ENCODE measurements at regions not wholly inside any gene's neighbourhood (a gene's known extent, or its start where the extent isn't known, plus 50 kb on each side); places are given as distances from the start of the nearest gene placed in this dataset.

- Histone ChIP-seq H4K20me1 (ENCODE audit: insufficient read depth, low read length) (no peaks in the 10 kb centered on the region), H3K4me1 (ENCODE audit: insufficient read depth, low read length, poor library complexity, severe bottlenecking) (no peaks in the 10 kb centered on the region), H2AFZ (ENCODE audit: low read length) (no peak overlapping the region), H3K27ac (ENCODE audit: low read depth, low read length, poor library complexity, severe bottlenecking) (no peak overlapping the region), H3K36me3 (ENCODE audit: insufficient read depth, low read length) (no peaks in the 10 kb centered on the region), H3K79me2 (ENCODE audit: insufficient read depth, low read depth, low read length) (no peaks in the 10 kb centered on the region), H3K4me2 (ENCODE audit: low read length) (no peak overlapping the region), H3K9me2 (ENCODE audit: insufficient read depth, low read length) (no peaks in the 10 kb centered on the region), H3K9me3 (ENCODE audit: low read length) (no peaks in the 10 kb centered on the region), H3K4me3 (ENCODE audit: low read depth, low read length, poor library complexity, severe bottlenecking) (no peak overlapping the region)
- ChIA-PET CTCF (ENCODE audit: unreplicated experiment) (interaction anchor here (0.8 kb wide), 1 partner anchor 10 kb away, joined by 3 read pairs; no protein-coding TSS in a partner anchor), POLR2A (interaction anchor here (0.8 to 1.0 kb wide), 2 partner anchors 10 to 213 kb away, joined by 3 read pairs; no protein-coding TSS in a partner anchor)
- no TSS peak for BruUV-seq (replicated peaks)
- DNase-seq (ENCODE audit: low spot score): no peak
- no peak for TF ChIP-seq CTCF (conservative IDR thresholded peaks at IDR 0.05; ENCODE audit: low read length)
- TF ChIP-seq EZH2phosphoT487 (IDR thresholded peaks at IDR 0.05; ENCODE audit: borderline replicate concordance, low read depth, low read length): no peak
- intact Hi-C loops (cut with micrococcal nuclease; ENCODE audit: unreplicated experiment): no loop called here
Measured at GRCh38 chr17:59451706-59452105, 113.7 kb upstream of the DHX40 start.

- ChIA-PET CTCF (ENCODE audit: unreplicated experiment) (no interaction called here), POLR2A (no interaction called here)
- H3K4me2 ChIP-seq (ENCODE audit: low read length): no peak overlapping the region
- H3K4me3 ChIP-seq (ENCODE audit: low read depth, low read length, poor library complexity, severe bottlenecking): no peak overlapping the region
- BruUV-seq (replicated peaks): no TSS peak
- H4K20me1 ChIP-seq (ENCODE audit: insufficient read depth, low read length): no peaks in the 10 kb centered on the region
- no peaks in the 10 kb centered on the region for H3K4me1 ChIP-seq (ENCODE audit: insufficient read depth, low read length, poor library complexity, severe bottlenecking)
- H3K36me3 ChIP-seq (ENCODE audit: insufficient read depth, low read length): no peaks in the 10 kb centered on the region
- DNase-seq (ENCODE audit: low spot score): no peak
- no peak for TF ChIP-seq CTCF (conservative IDR thresholded peaks at IDR 0.05; ENCODE audit: low read length)
- no peak for TF ChIP-seq EZH2phosphoT487 (IDR thresholded peaks at IDR 0.05; ENCODE audit: borderline replicate concordance, low read depth, low read length)
- intact Hi-C loops (cut with micrococcal nuclease; ENCODE audit: unreplicated experiment): no loop called here
- no peaks in the 10 kb centered on the region for H3K9me2 ChIP-seq (ENCODE audit: insufficient read depth, low read length)
- no peak overlapping the region for H3K27ac ChIP-seq (ENCODE audit: low read depth, low read length, poor library complexity, severe bottlenecking)
- H3K9me3 ChIP-seq (ENCODE audit: low read length): no peaks in the 10 kb centered on the region
- H2AFZ ChIP-seq (ENCODE audit: low read length): no peak overlapping the region
- no peaks in the 10 kb centered on the region for H3K79me2 ChIP-seq (ENCODE audit: insufficient read depth, low read depth, low read length)
Measured at GRCh38 chr17:59454633-59455105, 110.7 kb upstream of the DHX40 start.

- POLR2A ChIA-PET: interaction anchor here (0.6 kb wide), 1 partner anchor 506 kb away, joined by 3 read pairs; no protein-coding TSS in a partner anchor
- no peak for TF ChIP-seq EZH2phosphoT487 (IDR thresholded peaks at IDR 0.05; ENCODE audit: borderline replicate concordance, low read depth, low read length)
- TF ChIP-seq CTCF (conservative IDR thresholded peaks at IDR 0.05; ENCODE audit: low read length): no peak
- H4K20me1 ChIP-seq (ENCODE audit: insufficient read depth, low read length): no peaks in the 10 kb centered on the region
- no peaks in the 10 kb centered on the region for H3K9me3 ChIP-seq (ENCODE audit: low read length)
- CTCF ChIA-PET (ENCODE audit: unreplicated experiment): no interaction called here
- no peaks in the 10 kb centered on the region for H3K9me2 ChIP-seq (ENCODE audit: insufficient read depth, low read length)
- no peak overlapping the region for H3K27ac ChIP-seq (ENCODE audit: low read depth, low read length, poor library complexity, severe bottlenecking)
- intact Hi-C loops (cut with micrococcal nuclease; ENCODE audit: unreplicated experiment): no loop called here
- H3K4me2 ChIP-seq (ENCODE audit: low read length): no peak overlapping the region
- no peak overlapping the region for H2AFZ ChIP-seq (ENCODE audit: low read length)
- no TSS peak for BruUV-seq (replicated peaks)
- H3K4me3 ChIP-seq (ENCODE audit: low read depth, low read length, poor library complexity, severe bottlenecking): no peak overlapping the region
- H3K79me2 ChIP-seq (ENCODE audit: insufficient read depth, low read depth, low read length): no peaks in the 10 kb centered on the region
- H3K4me1 ChIP-seq (ENCODE audit: insufficient read depth, low read length, poor library complexity, severe bottlenecking): no peaks in the 10 kb centered on the region
- H3K36me3 ChIP-seq (ENCODE audit: insufficient read depth, low read length): no peaks in the 10 kb centered on the region
- DNase-seq (ENCODE audit: low spot score): no peak
Measured at GRCh38 chr17:59456428-59456827, 109.0 kb upstream of the DHX40 start.
